ENCODE measurements at regions not wholly inside any gene's neighbourhood (a gene's known extent, or its start where the extent isn't known, plus 50 kb on each side); places are given as distances from the start of the nearest gene placed in this dataset.
"Not testable (repeated sequence)": the region's sequence is repeated elsewhere in the genome, so short reads cannot be mapped to it uniquely, and the experiment has no call there.

DNA sequence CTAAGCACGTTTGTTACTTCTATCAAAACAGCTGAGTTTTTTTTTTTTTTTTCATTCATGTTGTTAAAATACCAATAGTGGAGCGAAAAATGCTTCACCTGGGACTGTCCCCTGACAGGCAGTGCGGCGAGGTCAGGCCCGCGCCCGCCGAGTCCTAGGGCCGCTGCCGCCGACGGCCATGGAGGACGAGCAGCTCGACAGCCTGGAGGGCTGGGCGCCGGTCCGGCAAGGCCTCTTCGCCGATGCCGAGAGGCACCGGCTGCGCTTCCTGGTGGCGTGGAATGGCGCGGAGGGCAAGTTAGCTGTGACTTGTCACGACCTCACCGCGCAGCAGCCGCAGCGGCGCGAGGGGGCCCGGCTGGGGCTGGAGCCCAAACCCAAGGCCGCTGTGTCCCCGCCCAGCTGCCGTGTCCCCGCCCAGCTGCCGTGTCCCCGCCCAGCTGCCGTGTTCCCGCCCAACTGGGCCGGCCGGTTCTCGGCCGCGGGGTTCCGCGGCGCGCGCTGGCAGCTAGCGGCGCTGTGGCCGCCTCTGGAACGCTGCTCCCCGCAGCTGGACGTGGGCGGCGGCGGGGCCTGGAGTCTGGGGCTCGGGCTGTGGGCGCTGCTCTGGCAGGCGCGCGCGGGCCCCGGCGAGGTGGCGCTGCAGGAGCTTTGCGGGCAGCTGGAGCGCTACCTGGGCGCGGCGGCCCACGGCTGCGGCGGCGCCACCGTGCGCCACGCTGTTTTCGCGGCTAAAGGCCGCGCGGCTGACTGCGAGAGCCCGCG is 56.7 kb upstream of the GOLGA8R start:
- DNase-seq: peak; percentile 55

DNA sequence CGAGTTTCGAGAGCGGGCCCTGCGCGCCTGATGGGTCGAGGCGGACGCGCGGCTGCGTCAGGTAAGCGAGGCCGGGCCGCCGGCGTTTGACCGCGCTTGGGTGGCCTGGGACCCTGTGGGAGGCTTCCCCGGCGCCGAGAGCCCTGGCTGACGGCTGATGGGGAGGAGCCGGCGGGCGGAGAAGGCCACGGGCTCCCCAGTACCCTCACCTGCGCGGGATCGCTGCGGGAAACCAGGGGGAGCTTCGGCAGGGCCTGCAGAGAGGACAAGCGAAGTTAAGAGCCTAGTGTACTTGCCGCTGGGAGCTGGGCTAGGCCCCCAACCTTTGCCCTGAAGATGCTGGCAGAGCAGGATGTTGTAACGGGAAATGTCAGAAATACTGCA is 57.3 kb upstream of the GOLGA8R start:
- not testable (repeated sequence) for DNase-seq

DNA sequence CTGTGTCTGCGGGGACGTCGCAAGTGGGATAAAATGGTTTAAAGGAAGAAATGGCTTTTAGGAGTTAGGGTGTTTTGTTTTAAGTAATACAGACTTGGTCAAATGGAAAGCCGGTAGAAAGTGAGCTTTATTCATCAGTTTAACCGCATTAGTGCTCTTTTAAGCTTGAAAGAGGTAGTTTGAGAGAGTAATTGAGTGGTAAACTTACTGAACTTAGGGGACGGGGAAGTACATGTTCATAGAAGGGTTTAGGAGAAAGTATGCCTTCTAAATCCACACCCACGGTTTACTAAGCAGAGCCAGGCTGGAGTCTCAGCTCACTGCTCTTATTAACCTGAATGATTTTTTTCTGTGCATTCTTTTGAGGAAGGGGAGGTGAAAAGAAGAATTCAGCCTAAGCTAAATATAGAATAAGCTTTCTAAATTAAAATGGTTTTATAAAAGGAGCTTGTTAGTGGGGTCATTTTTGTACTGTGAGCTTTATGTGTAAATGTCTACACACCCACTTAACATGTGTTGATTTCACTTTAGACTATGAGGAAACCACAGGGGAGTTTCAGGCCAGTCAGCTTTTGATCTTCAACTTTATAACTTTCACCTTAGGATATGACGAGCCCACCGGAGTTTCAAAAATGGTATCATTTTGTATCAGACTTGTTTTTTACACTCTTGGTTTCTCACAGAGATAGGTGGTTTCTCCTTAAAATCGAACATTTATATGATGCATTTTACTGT is 57.9 kb upstream of the GOLGA8R start:
- not testable (repeated sequence) for DNase-seq

DNA sequence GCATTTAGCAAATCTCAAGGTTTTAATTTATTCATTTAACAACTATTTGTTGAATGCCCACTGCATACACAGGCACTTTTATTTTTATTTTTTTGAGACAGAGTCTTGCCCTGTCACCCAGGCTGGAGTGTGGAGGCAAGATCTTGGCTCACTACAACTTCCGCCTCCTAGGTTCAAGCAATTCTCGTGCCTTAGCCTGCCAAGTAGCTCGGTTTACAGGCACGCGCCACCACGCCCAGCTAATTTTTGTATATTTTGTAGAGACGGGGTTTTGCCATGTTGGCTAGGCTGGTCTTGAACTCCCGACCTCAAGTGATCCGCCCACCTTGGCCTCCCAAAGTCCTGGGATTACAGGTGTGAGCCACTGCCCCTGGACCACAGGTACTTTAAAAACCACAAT is 67.0 kb upstream of the GOLGA8Q start:
- not testable (repeated sequence) for DNase-seq

DNA sequence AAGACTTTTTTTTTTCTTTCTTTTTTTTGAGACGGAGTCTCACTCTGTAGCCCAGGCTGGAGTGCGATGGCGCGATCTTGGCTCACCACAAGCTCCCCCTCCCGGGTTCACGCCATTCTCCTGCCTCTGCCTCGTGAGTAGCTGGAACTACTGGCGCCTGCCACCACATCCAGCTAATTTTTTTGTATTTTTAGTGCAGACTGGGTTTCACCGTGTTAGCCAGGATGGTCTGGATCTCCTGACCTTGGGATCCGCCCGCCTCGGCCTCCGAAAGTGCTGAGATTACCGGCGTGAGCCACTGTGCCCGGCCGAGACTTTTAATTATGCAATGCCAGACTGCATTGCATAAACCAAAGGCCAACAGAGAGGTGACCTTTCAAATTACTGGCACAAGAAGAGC is 62.6 kb upstream of the GOLGA8Q start:
- DNase-seq: not testable (repeated sequence)

DNA sequence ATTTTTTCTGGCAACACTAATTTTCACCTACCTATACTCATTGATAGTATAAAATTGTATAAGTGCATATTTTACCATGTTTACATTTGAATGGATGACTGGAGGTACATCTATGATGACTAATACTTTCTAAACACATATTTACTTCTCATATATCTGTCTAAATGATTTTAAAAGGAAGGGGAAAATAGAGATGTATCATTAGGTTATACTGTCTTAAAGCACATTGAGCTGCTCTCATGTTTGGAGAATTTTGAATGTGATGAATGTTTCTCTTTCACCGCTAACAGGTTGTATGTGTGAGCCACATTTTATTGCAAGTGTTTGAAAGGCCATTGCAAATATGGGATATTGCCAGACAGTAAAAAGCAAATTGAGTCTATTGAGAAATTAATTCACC is 61.5 kb upstream of the GOLGA8Q start:
- not testable (repeated sequence) for DNase-seq

DNA sequence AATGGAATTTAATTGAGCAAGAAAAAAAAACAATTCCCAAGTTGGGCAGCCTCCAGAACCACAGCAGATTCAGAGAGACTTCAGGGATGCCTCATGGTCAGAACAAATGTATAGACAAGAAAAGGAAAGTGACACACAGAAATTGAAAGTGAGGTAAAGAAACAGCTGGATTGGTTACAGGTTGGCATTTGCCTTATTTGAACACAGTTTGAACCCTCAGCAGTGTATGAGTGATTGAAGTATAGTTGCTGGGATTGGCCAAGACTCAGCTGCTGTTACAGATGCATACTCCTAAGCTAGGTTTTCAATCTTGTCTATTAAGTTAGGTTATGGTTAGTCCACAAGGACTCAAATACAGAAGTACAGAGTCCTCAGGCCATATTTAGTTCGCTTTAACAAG is 57.9 kb upstream of the GOLGA8Q start:
- not testable (repeated sequence) for DNase-seq

DNA sequence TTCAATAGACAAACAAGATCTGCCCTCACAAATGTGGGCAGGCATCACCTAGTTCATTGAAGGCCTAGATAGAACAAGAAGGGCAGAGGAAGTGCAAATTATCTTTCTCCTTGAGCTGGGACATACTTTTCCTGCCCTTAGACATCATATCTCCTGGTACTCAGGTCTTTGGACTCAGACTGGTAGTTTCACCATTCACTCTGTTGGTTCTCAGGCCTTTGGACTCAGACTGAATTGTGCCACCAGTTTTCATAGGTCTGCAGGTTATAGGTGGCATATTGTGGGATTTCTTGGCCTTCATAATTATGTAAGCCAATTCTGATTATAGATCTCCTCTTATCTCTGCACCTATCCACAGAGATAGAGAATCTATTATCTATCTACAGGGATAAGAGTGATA is 54.6 kb upstream of the GOLGA8Q start:
- not testable (repeated sequence) for DNase-seq

DNA sequence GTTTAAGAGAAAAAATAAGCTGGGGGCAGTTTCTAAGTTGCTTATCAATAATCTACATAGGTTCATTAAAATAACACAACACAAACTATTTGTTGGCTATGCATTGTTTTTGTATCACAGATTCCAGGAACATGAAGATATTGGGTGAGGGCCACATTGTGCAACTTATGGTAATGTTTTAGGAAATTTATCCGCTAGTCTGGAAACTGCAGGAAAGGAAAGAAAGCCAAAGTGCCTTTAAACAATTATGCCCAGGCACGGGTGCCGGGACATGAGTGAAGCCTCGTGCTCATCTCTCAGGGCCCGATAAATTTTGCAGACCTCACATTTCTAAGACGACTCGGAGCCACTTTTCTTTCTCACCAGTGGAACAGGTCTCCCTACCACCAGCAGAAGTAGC is 52.6 kb upstream of the GOLGA8Q start:
- DNase-seq: not testable (repeated sequence)

DNA sequence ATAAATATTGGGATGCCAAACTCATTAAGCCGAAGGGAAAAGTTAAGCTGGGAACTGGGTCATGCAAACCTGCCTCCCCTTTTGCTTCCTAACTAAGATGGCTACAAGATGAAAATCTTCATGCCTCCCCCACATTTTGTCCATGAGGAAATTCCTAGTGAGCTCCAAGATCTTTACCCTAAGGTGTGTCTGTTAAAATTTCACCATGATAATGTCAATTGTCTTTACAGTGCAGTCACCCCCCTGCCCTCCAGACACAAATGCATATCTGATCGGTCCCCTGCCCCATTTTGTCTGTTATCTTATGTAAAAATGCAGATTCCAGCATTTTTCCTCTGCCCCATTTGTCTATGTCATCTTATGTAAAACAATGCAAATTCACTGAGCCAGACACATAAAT is 51.3 kb upstream of the GOLGA8Q start:
- not testable (repeated sequence) for DNase-seq
